ENCODE measurements at regions not wholly inside any gene's neighbourhood (a gene's known extent, or its start where the extent isn't known, plus 50 kb on each side); places are given as distances from the start of the nearest gene placed in this dataset.

- no peak for TF ChIP-seq POLR2A (IDR thresholded peaks at IDR 0.05)
- TF ChIP-seq, protein P1, sequence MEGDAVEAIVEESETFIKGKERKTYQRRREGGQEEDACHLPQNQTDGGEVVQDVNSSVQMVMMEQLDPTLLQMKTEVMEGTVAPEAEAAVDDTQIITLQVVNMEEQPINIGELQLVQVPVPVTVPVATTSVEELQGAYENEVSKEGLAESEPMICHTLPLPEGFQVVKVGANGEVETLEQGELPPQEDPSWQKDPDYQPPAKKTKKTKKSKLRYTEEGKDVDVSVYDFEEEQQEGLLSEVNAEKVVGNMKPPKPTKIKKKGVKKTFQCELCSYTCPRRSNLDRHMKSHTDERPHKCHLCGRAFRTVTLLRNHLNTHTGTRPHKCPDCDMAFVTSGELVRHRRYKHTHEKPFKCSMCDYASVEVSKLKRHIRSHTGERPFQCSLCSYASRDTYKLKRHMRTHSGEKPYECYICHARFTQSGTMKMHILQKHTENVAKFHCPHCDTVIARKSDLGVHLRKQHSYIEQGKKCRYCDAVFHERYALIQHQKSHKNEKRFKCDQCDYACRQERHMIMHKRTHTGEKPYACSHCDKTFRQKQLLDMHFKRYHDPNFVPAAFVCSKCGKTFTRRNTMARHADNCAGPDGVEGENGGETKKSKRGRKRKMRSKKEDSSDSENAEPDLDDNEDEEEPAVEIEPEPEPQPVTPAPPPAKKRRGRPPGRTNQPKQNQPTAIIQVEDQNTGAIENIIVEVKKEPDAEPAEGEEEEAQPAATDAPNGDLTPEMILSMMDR (IDR thresholded peaks at IDR 0.05) = no peak
Observed at GRCh38 chr9:126062158-126062886, 264.3 kb upstream of the MVB12B start.
